ENCODE measurements at regions not wholly inside any gene's neighbourhood (a gene's known extent, or its start where the extent isn't known, plus 50 kb on each side); places are given as distances from the start of the nearest gene placed in this dataset.

- no peak for DNase-seq (ENCODE audit: low read depth)
These were observed 1662.6 kb upstream of the SEL1L start for GRCh38 chr14:83196236-83196635.

- DNase-seq (ENCODE audit: low read depth): no peak
These were observed 1663.6 kb upstream of the SEL1L start for GRCh38 chr14:83197271-83197670.

- no peak for DNase-seq (ENCODE audit: low read depth)
These were observed 1673.9 kb upstream of the SEL1L start for GRCh38 chr14:83207550-83207949.

GRCh38 chr14:83208341-83208740 lies 1674.7 kb upstream of the SEL1L start:
- DNase-seq (ENCODE audit: low read depth): no peak

GRCh38 chr14:83217492-83217891 lies 1683.8 kb upstream of the SEL1L start:
- DNase-seq (ENCODE audit: low read depth): no peak

GRCh38 chr14:83247924-83248639 lies 1714.4 kb upstream of the SEL1L start:
- DNase-seq (ENCODE audit: low read depth): no peak

GRCh38 chr14:83251402-83251801 lies 1717.7 kb upstream of the SEL1L start:
- DNase-seq (ENCODE audit: low read depth): no peak

GRCh38 chr14:83253870-83254269 lies 1720.2 kb upstream of the SEL1L start:
- DNase-seq (ENCODE audit: low read depth): no peak

- no peak for DNase-seq (ENCODE audit: low read depth)
These were observed 1721.5 kb upstream of the SEL1L start for GRCh38 chr14:83255015-83255726.

GRCh38 chr14:83255727-83256090 lies 1722.1 kb upstream of the SEL1L start:
- DNase-seq (ENCODE audit: low read depth): no peak

- DNase-seq (ENCODE audit: low read depth): no peak
These were observed 1724.1 kb upstream of the SEL1L start for GRCh38 chr14:83257466-83258439.

- DNase-seq (ENCODE audit: low read depth): no peak
These were observed 1727.1 kb upstream of the SEL1L start for GRCh38 chr14:83260751-83261150.

GRCh38 chr14:83269583-83269982 lies 1735.9 kb upstream of the SEL1L start:
- no peak for DNase-seq (ENCODE audit: low read depth)

- DNase-seq (ENCODE audit: low read depth): no peak
These were observed 1738.0 kb upstream of the SEL1L start for GRCh38 chr14:83271663-83272062.

- DNase-seq (ENCODE audit: low read depth): no peak
These were observed 1747.1 kb upstream of the SEL1L start for GRCh38 chr14:83280719-83281118.

GRCh38 chr14:83282706-83283105 lies 1749.1 kb upstream of the SEL1L start:
- no peak for DNase-seq (ENCODE audit: low read depth)

GRCh38 chr14:83287300-83287699 lies 1753.6 kb upstream of the SEL1L start:
- no peak for DNase-seq (ENCODE audit: low read depth)

- no peak for DNase-seq (ENCODE audit: low read depth)
These were observed 1755.7 kb upstream of the SEL1L start for GRCh38 chr14:83289390-83289789.

GRCh38 chr14:83289896-83290295 lies 1756.2 kb upstream of the SEL1L start:
- no peak for DNase-seq (ENCODE audit: low read depth)

- DNase-seq (ENCODE audit: low read depth): no peak
These were observed 1756.8 kb upstream of the SEL1L start for GRCh38 chr14:83290447-83290846.

- DNase-seq (ENCODE audit: low read depth): no peak
These were observed 1758.1 kb upstream of the SEL1L start for GRCh38 chr14:83291714-83292113.

GRCh38 chr14:83294941-83295340 lies 1761.3 kb upstream of the SEL1L start:
- DNase-seq (ENCODE audit: low read depth): no peak

Data from Daoy (cell line).